GM23338 (cell line): ENCODE measurements at regions not wholly inside any gene's neighbourhood (a gene's known extent, or its start where the extent isn't known, plus 50 kb on each side); places are given as distances from the start of the nearest gene placed in this dataset.

Experiments
- ATAC-seq: fragments of 200-7000 bp; cut with Tn5 transposase; 3 replicates; pipeline ENCODE4 v1.9.1; 2020
- DNase-seq: peaks from one replicate; pipeline ENCODE4 v3.0.0-alpha.2; 2015; ENCODE audit warnings: low spot score
- H2AFZ ChIP-seq: fragments of 200-600 bp; sonication (generic); 2 replicates; pipeline ENCODE4 v1.8.0; 2016; ENCODE audit warnings: antibody characterized with exemption, mild to moderate bottlenecking, moderate library complexity
- H3F3A ChIP-seq: fragments of 200-600 bp; sonication (generic); replicated peaks from 2 replicates; pipeline ENCODE4 v1.8.0; 2017; ENCODE audit warnings: antibody characterized with exemption, mixed run types, low read depth
- H3K27ac ChIP-seq: fragments of 200-600 bp; sonication (generic); 2 replicates; pipeline ENCODE4 v1.6.1; 2016; ENCODE audit warnings: low read depth
- H3K27me3 ChIP-seq: fragments of 200-600 bp; sonication (generic); 2 replicates; pipeline ENCODE4 v1.8.0; 2016; ENCODE audit warnings: mild to moderate bottlenecking, mixed run types, moderate library complexity; ENCODE audit not compliant: insufficient read depth
- H3K36me3 ChIP-seq: fragments of 200-600 bp; sonication (generic); 2 replicates; pipeline ENCODE4 v1.8.0; 2016; ENCODE audit warnings: mild to moderate bottlenecking; ENCODE audit not compliant: insufficient read depth
- H3K4me1 ChIP-seq: fragments of 200-600 bp; sonication (generic); 2 replicates; pipeline ENCODE4 v1.8.0; 2016; ENCODE audit warnings: mild to moderate bottlenecking, moderate library complexity; ENCODE audit not compliant: insufficient read depth
- H3K4me2 ChIP-seq: fragments of 200-600 bp; sonication (generic); 2 replicates; pipeline ENCODE4 v1.7.1; 2017; ENCODE audit warnings: mixed run types
- H3K4me3 ChIP-seq: fragments of 200-600 bp; sonication (generic); 2 replicates; pipeline ENCODE4 v1.6.1; 2016; ENCODE audit warnings: mixed run types
- H3K79me2 ChIP-seq: fragments of 200-600 bp; sonication (generic); replicated peaks from 2 replicates; pipeline ENCODE4 v1.8.0; 2017; ENCODE audit warnings: mild to moderate bottlenecking; ENCODE audit not compliant: insufficient read depth
- H3K9me2 ChIP-seq: fragments of 200-600 bp; sonication (generic); 2 replicates; pipeline ENCODE4 v1.8.0; 2017; ENCODE audit not compliant: insufficient read depth
- H4K20me1 ChIP-seq: fragments of 200-600 bp; sonication (generic); replicated peaks from 2 replicates; pipeline ENCODE4 v1.8.0; 2017; ENCODE audit warnings: mild to moderate bottlenecking; ENCODE audit not compliant: insufficient read depth
- H3K27ac Mint-ChIP-seq: 2 replicates; pipeline ENCODE4 v1.8.0; 2020; ENCODE audit warnings: inconsistent platforms, mild to moderate bottlenecking, moderate library complexity, mixed read lengths
- H3K27me3 Mint-ChIP-seq: 3 replicates; pipeline ENCODE4 v1.8.0; 2022; ENCODE audit warnings: low read depth, mild to moderate bottlenecking, moderate library complexity, mixed read lengths, inconsistent platforms; ENCODE audit not compliant: insufficient read depth, poor library complexity
- H3K36me3 Mint-ChIP-seq: 3 replicates; pipeline ENCODE4 v1.8.0; 2021; ENCODE audit warnings: low read depth, mild to moderate bottlenecking, inconsistent platforms, moderate library complexity, mixed read lengths
- H3K4me1 Mint-ChIP-seq: 3 replicates; pipeline ENCODE4 v1.8.0; 2020; ENCODE audit warnings: mild to moderate bottlenecking, inconsistent platforms, mixed read lengths
- H3K4me3 Mint-ChIP-seq: 3 replicates; pipeline ENCODE4 v1.8.0; 2021; ENCODE audit warnings: moderate library complexity, mild to moderate bottlenecking, inconsistent platforms, mixed read lengths
- H3K9me3 Mint-ChIP-seq: 3 replicates; pipeline ENCODE4 v1.8.0; 2020; ENCODE audit warnings: moderate library complexity, mild to moderate bottlenecking, inconsistent platforms, mixed read lengths
- CREB1 ChIP-seq: fragments of 250-450 bp; sonication (Bioruptor Pico); IDR thresholded peaks from 2 replicates; pipeline ENCODE4 v1.5.0; 2020; ENCODE audit warnings: low read depth, mild to moderate bottlenecking, moderate library complexity
- CTCF ChIP-seq, 2 experiments: fragments of 200-600 bp in 1 of 2; sonication (generic) in 1 of 2; conservative IDR thresholded peaks; 2 replicates each; pipeline versions ENCODE4 v1.5.1 to v1.6.1; 2016 to 2017; ENCODE audit warnings: antibody characterized with exemption in 2 of 2, low read depth in 2 of 2, mild to moderate bottlenecking in 2 of 2, moderate library complexity in 1 of 2
- ETS1 ChIP-seq: IDR thresholded peaks from 2 replicates; pipeline ENCODE4 v1.6.1; 2016; ENCODE audit warnings: antibody characterized with exemption
- EZH2 ChIP-seq: fragments of 200-600 bp; sonication (generic); IDR thresholded peaks from one replicate; pipeline ENCODE4 v1.8.0; 2017; ENCODE audit warnings: antibody characterized with exemption, mild to moderate bottlenecking, low read depth; ENCODE audit not compliant: unreplicated experiment
- EZH2phosphoT487 ChIP-seq: fragments of 200-600 bp; sonication (generic); IDR thresholded peaks from one replicate; pipeline ENCODE4 v1.8.1; 2018; ENCODE audit warnings: antibody characterized with exemption; ENCODE audit not compliant: unreplicated experiment
- JUNB ChIP-seq: IDR thresholded peaks from one replicate; pipeline ENCODE4 v1.6.1; 2016; ENCODE audit warnings: antibody characterized with exemption; ENCODE audit not compliant: unreplicated experiment
- STAT1 ChIP-seq: IDR thresholded peaks from one replicate; pipeline ENCODE4 v1.6.1; 2016; ENCODE audit warnings: antibody characterized with exemption; ENCODE audit not compliant: unreplicated experiment
- ZNF331 ChIP-seq: fragments of 250-450 bp; sonication (Bioruptor Pico); IDR thresholded peaks from 2 replicates; pipeline ENCODE4 v1.5.0; 2020; ENCODE audit warnings: low read depth, mild to moderate bottlenecking, moderate library complexity
- TF ChIP-seq, protein P1 (sequence below): IDR thresholded peaks from one replicate; pipeline ENCODE4 v1.6.1; 2018; ENCODE audit warnings: antibody characterized with exemption; ENCODE audit not compliant: unreplicated experiment

DNA sequence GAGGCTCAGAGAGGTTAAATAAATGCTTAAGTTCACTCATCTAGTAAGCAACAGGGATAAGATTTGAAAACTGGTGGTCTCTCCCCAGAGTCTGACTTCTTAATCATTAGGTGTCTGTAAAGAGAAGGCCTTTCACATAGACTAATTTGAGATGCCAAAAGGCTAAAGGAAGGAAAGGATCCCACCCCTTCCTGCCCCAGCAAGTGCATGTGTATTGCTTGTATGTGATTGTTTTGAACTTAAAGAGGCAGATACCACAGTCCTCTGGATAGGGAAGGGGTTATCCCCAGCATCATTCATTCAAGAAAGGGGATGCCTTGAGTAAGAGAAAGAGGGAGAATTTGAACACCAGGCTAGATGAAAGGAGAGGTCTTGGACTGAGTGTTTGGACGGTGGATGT is 192.0 kb downstream of the OGFRL1 start (continued):
- TF ChIP-seq EZH2: no peak
- TF ChIP-seq, protein P1, sequence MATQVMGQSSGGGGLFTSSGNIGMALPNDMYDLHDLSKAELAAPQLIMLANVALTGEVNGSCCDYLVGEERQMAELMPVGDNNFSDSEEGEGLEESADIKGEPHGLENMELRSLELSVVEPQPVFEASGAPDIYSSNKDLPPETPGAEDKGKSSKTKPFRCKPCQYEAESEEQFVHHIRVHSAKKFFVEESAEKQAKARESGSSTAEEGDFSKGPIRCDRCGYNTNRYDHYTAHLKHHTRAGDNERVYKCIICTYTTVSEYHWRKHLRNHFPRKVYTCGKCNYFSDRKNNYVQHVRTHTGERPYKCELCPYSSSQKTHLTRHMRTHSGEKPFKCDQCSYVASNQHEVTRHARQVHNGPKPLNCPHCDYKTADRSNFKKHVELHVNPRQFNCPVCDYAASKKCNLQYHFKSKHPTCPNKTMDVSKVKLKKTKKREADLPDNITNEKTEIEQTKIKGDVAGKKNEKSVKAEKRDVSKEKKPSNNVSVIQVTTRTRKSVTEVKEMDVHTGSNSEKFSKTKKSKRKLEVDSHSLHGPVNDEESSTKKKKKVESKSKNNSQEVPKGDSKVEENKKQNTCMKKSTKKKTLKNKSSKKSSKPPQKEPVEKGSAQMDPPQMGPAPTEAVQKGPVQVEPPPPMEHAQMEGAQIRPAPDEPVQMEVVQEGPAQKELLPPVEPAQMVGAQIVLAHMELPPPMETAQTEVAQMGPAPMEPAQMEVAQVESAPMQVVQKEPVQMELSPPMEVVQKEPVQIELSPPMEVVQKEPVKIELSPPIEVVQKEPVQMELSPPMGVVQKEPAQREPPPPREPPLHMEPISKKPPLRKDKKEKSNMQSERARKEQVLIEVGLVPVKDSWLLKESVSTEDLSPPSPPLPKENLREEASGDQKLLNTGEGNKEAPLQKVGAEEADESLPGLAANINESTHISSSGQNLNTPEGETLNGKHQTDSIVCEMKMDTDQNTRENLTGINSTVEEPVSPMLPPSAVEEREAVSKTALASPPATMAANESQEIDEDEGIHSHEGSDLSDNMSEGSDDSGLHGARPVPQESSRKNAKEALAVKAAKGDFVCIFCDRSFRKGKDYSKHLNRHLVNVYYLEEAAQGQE: no peak

DNA sequence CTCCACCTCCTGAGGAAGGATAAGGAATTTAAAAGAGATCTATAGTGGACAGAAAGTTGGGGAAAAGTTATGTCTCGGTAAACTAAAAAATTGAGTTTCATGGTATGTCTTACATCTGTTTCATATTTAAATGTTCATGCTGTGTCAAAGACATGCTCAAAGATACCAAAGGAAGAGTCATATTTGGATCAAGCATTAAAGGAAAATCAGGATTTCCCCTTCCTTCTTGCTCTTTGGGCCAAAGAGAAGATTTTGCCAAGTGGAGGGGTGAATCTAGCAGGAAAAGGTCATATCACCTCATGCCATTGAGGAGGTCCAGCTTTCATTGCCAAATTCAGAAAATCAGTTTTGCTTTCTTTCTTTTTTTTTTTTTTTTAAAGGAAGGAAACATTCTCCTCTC is 192.4 kb downstream of the OGFRL1 start:
- Histone ChIP-seq H3K79me2 (no peaks in the 10 kb centered on the region), H3K9me2 (peaks cover 3% of the 10 kb centered on the region; the same call in 1 of the 2 replicates), H3K27me3 (no peaks in the 10 kb centered on the region), H4K20me1 (no peaks in the 10 kb centered on the region), H3K4me3 (no peak overlapping the region), H3K27ac (no peak overlapping the region), H3K4me2 (no peak overlapping the region), H3F3A (no peaks in the 10 kb centered on the region), H3K4me1 (peaks cover 25% of the 10 kb centered on the region; the same call in 1 of the 2 replicates), H2AFZ (no peak overlapping the region), H3K36me3 (no peaks in the 10 kb centered on the region)
- Mint-ChIP-seq H3K36me3 (no peaks in the 10 kb centered on the region), H3K27ac (no peak overlapping the region; the same call in 1 of the 2 replicates), H3K27me3 (peaks cover 4% of the 10 kb centered on the region), H3K4me1 (peaks cover 25% of the 10 kb centered on the region), H3K9me3 (no peaks in the 10 kb centered on the region), H3K4me3 (no peak overlapping the region)
- ATAC-seq (no peak), DNase-seq (no peak)
- TF ChIP-seq ETS1 (no peak), CREB1 (CRISPR knock-in tag) (no peak), EZH2 (no peak), STAT1 (no peak), ZNF331 (no peak), EZH2phosphoT487 (no peak), JUNB (no peak), CTCF (conservative IDR thresholded peaks at IDR 0.05; ENCODE audit: low read depth in 2 of 2) (no peak)
- TF ChIP-seq, protein P1: no peak
